GM23338 (cell line): ENCODE measurements at regions not wholly inside any gene's neighbourhood (a gene's known extent, or its start where the extent isn't known, plus 50 kb on each side); places are given as distances from the start of the nearest gene placed in this dataset.

Source experiments
- ATAC-seq: fragments of 200-7000 bp; cut with Tn5 transposase; 3 replicates; pipeline ENCODE4 v1.9.1; 2020
- DNase-seq: peaks from one replicate; pipeline ENCODE4 v3.0.0-alpha.2; 2015; ENCODE audit warnings: low spot score
- H2AFZ ChIP-seq: fragments of 200-600 bp; sonication (generic); 2 replicates; pipeline ENCODE4 v1.8.0; 2016; ENCODE audit warnings: antibody characterized with exemption, mild to moderate bottlenecking, moderate library complexity
- H3F3A ChIP-seq: fragments of 200-600 bp; sonication (generic); replicated peaks from 2 replicates; pipeline ENCODE4 v1.8.0; 2017; ENCODE audit warnings: antibody characterized with exemption, mixed run types, low read depth
- H3K27ac ChIP-seq: fragments of 200-600 bp; sonication (generic); 2 replicates; pipeline ENCODE4 v1.6.1; 2016; ENCODE audit warnings: low read depth
- H3K27me3 ChIP-seq: fragments of 200-600 bp; sonication (generic); 2 replicates; pipeline ENCODE4 v1.8.0; 2016; ENCODE audit warnings: mild to moderate bottlenecking, mixed run types, moderate library complexity; ENCODE audit not compliant: insufficient read depth
- H3K36me3 ChIP-seq: fragments of 200-600 bp; sonication (generic); 2 replicates; pipeline ENCODE4 v1.8.0; 2016; ENCODE audit warnings: mild to moderate bottlenecking; ENCODE audit not compliant: insufficient read depth
- H3K4me1 ChIP-seq: fragments of 200-600 bp; sonication (generic); 2 replicates; pipeline ENCODE4 v1.8.0; 2016; ENCODE audit warnings: mild to moderate bottlenecking, moderate library complexity; ENCODE audit not compliant: insufficient read depth
- H3K4me2 ChIP-seq: fragments of 200-600 bp; sonication (generic); 2 replicates; pipeline ENCODE4 v1.7.1; 2017; ENCODE audit warnings: mixed run types
- H3K4me3 ChIP-seq: fragments of 200-600 bp; sonication (generic); 2 replicates; pipeline ENCODE4 v1.6.1; 2016; ENCODE audit warnings: mixed run types
- H3K79me2 ChIP-seq: fragments of 200-600 bp; sonication (generic); replicated peaks from 2 replicates; pipeline ENCODE4 v1.8.0; 2017; ENCODE audit warnings: mild to moderate bottlenecking; ENCODE audit not compliant: insufficient read depth
- H3K9me2 ChIP-seq: fragments of 200-600 bp; sonication (generic); 2 replicates; pipeline ENCODE4 v1.8.0; 2017; ENCODE audit not compliant: insufficient read depth
- H4K20me1 ChIP-seq: fragments of 200-600 bp; sonication (generic); replicated peaks from 2 replicates; pipeline ENCODE4 v1.8.0; 2017; ENCODE audit warnings: mild to moderate bottlenecking; ENCODE audit not compliant: insufficient read depth
- H3K27ac Mint-ChIP-seq: 2 replicates; pipeline ENCODE4 v1.8.0; 2020; ENCODE audit warnings: inconsistent platforms, mild to moderate bottlenecking, moderate library complexity, mixed read lengths
- H3K27me3 Mint-ChIP-seq: 3 replicates; pipeline ENCODE4 v1.8.0; 2022; ENCODE audit warnings: low read depth, mild to moderate bottlenecking, moderate library complexity, mixed read lengths, inconsistent platforms; ENCODE audit not compliant: insufficient read depth, poor library complexity
- H3K36me3 Mint-ChIP-seq: 3 replicates; pipeline ENCODE4 v1.8.0; 2021; ENCODE audit warnings: low read depth, mild to moderate bottlenecking, inconsistent platforms, moderate library complexity, mixed read lengths
- H3K4me1 Mint-ChIP-seq: 3 replicates; pipeline ENCODE4 v1.8.0; 2020; ENCODE audit warnings: mild to moderate bottlenecking, inconsistent platforms, mixed read lengths
- H3K4me3 Mint-ChIP-seq: 3 replicates; pipeline ENCODE4 v1.8.0; 2021; ENCODE audit warnings: moderate library complexity, mild to moderate bottlenecking, inconsistent platforms, mixed read lengths
- H3K9me3 Mint-ChIP-seq: 3 replicates; pipeline ENCODE4 v1.8.0; 2020; ENCODE audit warnings: moderate library complexity, mild to moderate bottlenecking, inconsistent platforms, mixed read lengths
- EZH2 ChIP-seq: fragments of 200-600 bp; sonication (generic); IDR thresholded peaks from one replicate; pipeline ENCODE4 v1.8.0; 2017; ENCODE audit warnings: antibody characterized with exemption, mild to moderate bottlenecking, low read depth; ENCODE audit not compliant: unreplicated experiment
- STAT1 ChIP-seq: IDR thresholded peaks from one replicate; pipeline ENCODE4 v1.6.1; 2016; ENCODE audit warnings: antibody characterized with exemption; ENCODE audit not compliant: unreplicated experiment
- TF ChIP-seq, protein P1 (sequence below): IDR thresholded peaks from one replicate; pipeline ENCODE4 v1.6.1; 2018; ENCODE audit warnings: antibody characterized with exemption; ENCODE audit not compliant: unreplicated experiment
- TF ChIP-seq, protein P2 (sequence below): IDR thresholded peaks from 2 replicates; pipeline ENCODE4 v1.6.1; 2016; ENCODE audit warnings: antibody characterized with exemption
- TF ChIP-seq, protein P3 (sequence below): fragments of 250-450 bp; sonication (Bioruptor Pico); IDR thresholded peaks from 2 replicates; pipeline ENCODE4 v1.5.0; 2020; ENCODE audit warnings: mild to moderate bottlenecking, moderate library complexity

DNA sequence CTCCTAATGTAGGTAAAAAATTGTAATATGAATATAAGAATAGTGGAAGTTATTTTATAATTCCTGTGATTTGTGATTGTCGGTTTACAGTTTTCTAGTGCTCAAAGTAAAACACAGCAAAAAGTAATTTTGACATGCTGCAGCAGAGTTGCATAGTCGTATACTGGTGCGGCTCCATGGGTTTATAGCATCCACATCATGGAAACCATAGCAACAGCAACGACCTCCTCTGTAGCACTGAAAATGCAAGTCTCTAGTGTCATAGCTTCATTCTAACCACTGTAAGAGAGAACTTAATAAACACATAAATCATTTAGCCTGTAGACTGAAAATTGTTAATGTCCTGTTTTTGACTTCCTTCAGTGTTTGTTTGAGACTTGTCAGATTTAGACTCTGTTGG lies 574.3 kb downstream of the KCNH5 start (continued):
- TF ChIP-seq, protein P1, sequence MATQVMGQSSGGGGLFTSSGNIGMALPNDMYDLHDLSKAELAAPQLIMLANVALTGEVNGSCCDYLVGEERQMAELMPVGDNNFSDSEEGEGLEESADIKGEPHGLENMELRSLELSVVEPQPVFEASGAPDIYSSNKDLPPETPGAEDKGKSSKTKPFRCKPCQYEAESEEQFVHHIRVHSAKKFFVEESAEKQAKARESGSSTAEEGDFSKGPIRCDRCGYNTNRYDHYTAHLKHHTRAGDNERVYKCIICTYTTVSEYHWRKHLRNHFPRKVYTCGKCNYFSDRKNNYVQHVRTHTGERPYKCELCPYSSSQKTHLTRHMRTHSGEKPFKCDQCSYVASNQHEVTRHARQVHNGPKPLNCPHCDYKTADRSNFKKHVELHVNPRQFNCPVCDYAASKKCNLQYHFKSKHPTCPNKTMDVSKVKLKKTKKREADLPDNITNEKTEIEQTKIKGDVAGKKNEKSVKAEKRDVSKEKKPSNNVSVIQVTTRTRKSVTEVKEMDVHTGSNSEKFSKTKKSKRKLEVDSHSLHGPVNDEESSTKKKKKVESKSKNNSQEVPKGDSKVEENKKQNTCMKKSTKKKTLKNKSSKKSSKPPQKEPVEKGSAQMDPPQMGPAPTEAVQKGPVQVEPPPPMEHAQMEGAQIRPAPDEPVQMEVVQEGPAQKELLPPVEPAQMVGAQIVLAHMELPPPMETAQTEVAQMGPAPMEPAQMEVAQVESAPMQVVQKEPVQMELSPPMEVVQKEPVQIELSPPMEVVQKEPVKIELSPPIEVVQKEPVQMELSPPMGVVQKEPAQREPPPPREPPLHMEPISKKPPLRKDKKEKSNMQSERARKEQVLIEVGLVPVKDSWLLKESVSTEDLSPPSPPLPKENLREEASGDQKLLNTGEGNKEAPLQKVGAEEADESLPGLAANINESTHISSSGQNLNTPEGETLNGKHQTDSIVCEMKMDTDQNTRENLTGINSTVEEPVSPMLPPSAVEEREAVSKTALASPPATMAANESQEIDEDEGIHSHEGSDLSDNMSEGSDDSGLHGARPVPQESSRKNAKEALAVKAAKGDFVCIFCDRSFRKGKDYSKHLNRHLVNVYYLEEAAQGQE: no peak
- TF ChIP-seq EZH2 (no peak), STAT1 (no peak)
- TF ChIP-seq, protein P2, sequence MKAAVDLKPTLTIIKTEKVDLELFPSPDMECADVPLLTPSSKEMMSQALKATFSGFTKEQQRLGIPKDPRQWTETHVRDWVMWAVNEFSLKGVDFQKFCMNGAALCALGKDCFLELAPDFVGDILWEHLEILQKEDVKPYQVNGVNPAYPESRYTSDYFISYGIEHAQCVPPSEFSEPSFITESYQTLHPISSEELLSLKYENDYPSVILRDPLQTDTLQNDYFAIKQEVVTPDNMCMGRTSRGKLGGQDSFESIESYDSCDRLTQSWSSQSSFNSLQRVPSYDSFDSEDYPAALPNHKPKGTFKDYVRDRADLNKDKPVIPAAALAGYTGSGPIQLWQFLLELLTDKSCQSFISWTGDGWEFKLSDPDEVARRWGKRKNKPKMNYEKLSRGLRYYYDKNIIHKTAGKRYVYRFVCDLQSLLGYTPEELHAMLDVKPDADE: no peak

DNA sequence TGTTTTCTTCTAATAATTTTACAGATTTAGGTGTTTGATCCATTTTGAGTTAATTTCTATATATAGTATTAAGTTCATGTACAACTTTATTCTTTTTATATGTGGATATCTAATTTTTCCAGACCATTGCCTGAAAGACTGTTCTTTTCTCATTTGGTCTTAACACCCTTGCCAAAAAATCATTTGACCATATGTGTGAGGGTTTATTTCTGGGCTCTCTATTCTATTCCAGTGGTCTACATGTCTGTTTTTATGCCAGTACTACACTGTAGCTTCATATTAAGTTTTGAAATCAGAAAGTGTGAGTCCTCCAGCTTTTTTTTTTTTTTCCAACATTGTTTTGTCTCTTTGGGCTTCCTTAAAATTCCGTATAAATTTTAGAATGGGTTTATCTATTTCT lies 554.1 kb downstream of the KCNH5 start:
- Histone ChIP-seq H3K27me3 (no peaks in the 10 kb centered on the region), H2AFZ (no peak overlapping the region), H3K36me3 (no peaks in the 10 kb centered on the region), H4K20me1 (no peaks in the 10 kb centered on the region), H3K27ac (no peak overlapping the region), H3K79me2 (no peaks in the 10 kb centered on the region), H3K9me2 (no peaks in the 10 kb centered on the region), H3K4me2 (no peak overlapping the region), H3F3A (no peaks in the 10 kb centered on the region), H3K4me3 (no peak overlapping the region), H3K4me1 (no peaks in the 10 kb centered on the region)
- Mint-ChIP-seq H3K4me3 (no peak overlapping the region), H3K36me3 (peaks cover 14% of the 10 kb centered on the region; the same call in 2 of the 3 replicates), H3K4me1 (no peaks in the 10 kb centered on the region), H3K9me3 (peaks cover 22% of the 10 kb centered on the region), H3K27me3 (no peaks in the 10 kb centered on the region), H3K27ac (no peak overlapping the region)
- no peak for ATAC-seq
- DNase-seq: no peak
- TF ChIP-seq, protein P3, sequence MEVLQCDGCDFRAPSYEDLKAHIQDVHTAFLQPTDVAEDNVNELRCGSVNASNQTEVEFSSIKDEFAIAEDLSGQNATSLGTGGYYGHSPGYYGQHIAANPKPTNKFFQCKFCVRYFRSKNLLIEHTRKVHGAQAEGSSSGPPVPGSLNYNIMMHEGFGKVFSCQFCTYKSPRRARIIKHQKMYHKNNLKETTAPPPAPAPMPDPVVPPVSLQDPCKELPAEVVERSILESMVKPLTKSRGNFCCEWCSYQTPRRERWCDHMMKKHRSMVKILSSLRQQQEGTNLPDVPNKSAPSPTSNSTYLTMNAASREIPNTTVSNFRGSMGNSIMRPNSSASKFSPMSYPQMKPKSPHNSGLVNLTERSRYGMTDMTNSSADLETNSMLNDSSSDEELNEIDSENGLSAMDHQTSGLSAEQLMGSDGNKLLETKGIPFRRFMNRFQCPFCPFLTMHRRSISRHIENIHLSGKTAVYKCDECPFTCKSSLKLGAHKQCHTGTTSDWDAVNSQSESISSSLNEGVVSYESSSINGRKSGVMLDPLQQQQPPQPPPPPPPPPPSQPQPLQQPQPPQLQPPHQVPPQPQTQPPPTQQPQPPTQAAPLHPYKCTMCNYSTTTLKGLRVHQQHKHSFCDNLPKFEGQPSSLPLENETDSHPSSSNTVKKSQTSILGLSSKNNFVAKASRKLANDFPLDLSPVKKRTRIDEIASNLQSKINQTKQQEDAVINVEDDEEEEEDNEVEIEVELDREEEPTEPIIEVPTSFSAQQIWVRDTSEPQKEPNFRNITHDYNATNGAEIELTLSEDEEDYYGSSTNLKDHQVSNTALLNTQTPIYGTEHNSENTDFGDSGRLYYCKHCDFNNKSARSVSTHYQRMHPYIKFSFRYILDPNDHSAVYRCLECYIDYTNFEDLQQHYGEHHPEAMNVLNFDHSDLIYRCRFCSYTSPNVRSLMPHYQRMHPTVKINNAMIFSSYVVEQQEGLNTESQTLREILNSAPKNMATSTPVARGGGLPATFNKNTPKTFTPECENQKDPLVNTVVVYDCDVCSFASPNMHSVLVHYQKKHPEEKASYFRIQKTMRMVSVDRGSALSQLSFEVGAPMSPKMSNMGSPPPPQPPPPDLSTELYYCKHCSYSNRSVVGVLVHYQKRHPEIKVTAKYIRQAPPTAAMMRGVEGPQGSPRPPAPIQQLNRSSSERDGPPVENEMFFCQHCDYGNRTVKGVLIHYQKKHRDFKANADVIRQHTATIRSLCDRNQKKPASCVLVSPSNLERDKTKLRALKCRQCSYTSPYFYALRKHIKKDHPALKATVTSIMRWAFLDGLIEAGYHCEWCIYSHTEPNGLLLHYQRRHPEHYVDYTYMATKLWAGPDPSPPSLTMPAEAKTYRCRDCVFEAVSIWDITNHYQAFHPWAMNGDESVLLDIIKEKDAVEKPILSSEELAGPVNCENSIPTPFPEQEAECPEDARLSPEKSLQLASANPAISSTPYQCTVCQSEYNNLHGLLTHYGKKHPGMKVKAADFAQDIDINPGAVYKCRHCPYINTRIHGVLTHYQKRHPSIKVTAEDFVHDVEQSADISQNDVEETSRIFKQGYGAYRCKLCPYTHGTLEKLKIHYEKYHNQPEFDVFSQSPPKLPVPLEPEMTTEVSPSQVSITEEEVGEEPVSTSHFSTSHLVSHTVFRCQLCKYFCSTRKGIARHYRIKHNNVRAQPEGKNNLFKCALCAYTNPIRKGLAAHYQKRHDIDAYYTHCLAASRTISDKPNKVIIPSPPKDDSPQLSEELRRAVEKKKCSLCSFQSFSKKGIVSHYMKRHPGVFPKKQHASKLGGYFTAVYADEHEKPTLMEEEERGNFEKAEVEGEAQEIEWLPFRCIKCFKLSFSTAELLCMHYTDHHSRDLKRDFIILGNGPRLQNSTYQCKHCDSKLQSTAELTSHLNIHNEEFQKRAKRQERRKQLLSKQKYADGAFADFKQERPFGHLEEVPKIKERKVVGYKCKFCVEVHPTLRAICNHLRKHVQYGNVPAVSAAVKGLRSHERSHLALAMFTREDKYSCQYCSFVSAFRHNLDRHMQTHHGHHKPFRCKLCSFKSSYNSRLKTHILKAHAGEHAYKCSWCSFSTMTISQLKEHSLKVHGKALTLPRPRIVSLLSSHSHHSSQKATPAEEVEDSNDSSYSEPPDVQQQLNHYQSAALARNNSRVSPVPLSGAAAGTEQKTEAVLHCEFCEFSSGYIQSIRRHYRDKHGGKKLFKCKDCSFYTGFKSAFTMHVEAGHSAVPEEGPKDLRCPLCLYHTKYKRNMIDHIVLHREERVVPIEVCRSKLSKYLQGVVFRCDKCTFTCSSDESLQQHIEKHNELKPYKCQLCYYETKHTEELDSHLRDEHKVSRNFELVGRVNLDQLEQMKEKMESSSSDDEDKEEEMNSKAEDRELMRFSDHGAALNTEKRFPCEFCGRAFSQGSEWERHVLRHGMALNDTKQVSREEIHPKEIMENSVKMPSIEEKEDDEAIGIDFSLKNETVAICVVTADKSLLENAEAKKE (CRISPR knock-in tag): no peak
- TF ChIP-seq STAT1: no peak
